ENCODE measurements at regions not wholly inside any gene's neighbourhood (a gene's known extent, or its start where the extent isn't known, plus 50 kb on each side); places are given as distances from the start of the nearest gene placed in this dataset.

DNA sequence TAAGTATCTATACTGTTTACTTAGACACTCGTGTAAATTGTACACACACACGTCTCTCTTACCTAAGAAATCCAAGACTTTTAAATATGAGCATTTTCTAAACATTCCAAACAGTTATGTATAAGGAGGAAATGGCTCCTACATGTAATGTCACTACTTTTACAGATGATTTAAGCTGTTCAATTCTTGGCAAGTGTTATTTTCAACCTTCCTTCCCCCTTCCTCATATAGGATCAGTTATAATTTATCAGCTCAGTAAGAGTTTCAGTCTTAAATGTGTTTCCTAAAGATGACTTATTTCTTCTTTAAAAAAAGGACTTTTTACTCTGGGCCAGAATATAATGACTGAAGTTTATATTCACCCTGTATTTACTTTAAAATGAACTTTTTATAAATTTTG is 601.1 kb downstream of the ANKRD50 start:
- Histone ChIP-seq H3K9ac (ENCODE audit: low read length) (no peak overlapping the region), H3K4me1 (ENCODE audit: insufficient read depth, low read length, severe bottlenecking) (no peaks in the 10 kb centered on the region), H3K9me2 (ENCODE audit: low read depth, low read length) (no peaks in the 10 kb centered on the region), H3K36me3 (ENCODE audit: insufficient read depth, low read length) (no peaks in the 10 kb centered on the region), H3K9me3 (ENCODE audit: low read length) (no peaks in the 10 kb centered on the region), H3F3A (ENCODE audit: insufficient read depth, low read length) (no peaks in the 10 kb centered on the region), H3K27ac (ENCODE audit: low read depth, low read length, poor library complexity, severe bottlenecking) (no peak overlapping the region), H3K27me3 (ENCODE audit: insufficient read depth, low read length) (no peaks in the 10 kb centered on the region), H3K4me2 (ENCODE audit: low read length) (no peak overlapping the region), H2AFZ (ENCODE audit: low read length) (no peak overlapping the region), H4K20me1 (ENCODE audit: insufficient read depth, low read length) (no peaks in the 10 kb centered on the region), H3K4me3 (ENCODE audit: low read depth, low read length, poor library complexity, severe bottlenecking) (no peak overlapping the region), H3K79me2 (ENCODE audit: insufficient read depth, low read length) (no peaks in the 10 kb centered on the region)
- TF ChIP-seq, protein P1, sequence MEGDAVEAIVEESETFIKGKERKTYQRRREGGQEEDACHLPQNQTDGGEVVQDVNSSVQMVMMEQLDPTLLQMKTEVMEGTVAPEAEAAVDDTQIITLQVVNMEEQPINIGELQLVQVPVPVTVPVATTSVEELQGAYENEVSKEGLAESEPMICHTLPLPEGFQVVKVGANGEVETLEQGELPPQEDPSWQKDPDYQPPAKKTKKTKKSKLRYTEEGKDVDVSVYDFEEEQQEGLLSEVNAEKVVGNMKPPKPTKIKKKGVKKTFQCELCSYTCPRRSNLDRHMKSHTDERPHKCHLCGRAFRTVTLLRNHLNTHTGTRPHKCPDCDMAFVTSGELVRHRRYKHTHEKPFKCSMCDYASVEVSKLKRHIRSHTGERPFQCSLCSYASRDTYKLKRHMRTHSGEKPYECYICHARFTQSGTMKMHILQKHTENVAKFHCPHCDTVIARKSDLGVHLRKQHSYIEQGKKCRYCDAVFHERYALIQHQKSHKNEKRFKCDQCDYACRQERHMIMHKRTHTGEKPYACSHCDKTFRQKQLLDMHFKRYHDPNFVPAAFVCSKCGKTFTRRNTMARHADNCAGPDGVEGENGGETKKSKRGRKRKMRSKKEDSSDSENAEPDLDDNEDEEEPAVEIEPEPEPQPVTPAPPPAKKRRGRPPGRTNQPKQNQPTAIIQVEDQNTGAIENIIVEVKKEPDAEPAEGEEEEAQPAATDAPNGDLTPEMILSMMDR (IDR thresholded peaks at IDR 0.05; ENCODE audit: low read length): no peak
- no peak for TF ChIP-seq EZH2 (IDR thresholded peaks at IDR 0.05; ENCODE audit: borderline replicate concordance, low read length)

DNA sequence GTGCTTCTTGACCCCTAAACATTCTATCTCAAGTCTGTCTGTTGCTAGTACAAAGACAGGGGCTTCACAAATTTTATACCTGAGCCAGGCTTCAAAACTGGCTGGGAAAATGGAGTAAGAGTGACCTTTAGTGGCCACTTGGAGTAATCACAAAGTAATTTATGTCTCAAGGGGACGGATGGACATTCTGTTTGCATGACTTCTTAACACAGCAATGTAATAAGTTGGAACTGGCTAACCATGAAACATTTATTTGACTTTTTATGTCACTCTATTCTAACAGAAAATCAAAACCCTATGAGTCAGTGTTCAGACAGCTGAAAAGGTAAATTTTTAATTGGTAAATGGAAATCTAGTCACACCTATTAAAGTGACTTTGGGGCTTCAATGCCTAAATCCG is 600.6 kb downstream of the ANKRD50 start:
- Histone ChIP-seq H3K27me3 (ENCODE audit: insufficient read depth, low read length) (no peaks in the 10 kb centered on the region), H3K9me2 (ENCODE audit: low read depth, low read length) (no peaks in the 10 kb centered on the region), H3K4me3 (ENCODE audit: low read depth, low read length, poor library complexity, severe bottlenecking) (no peak overlapping the region), H3K9ac (ENCODE audit: low read length) (no peak overlapping the region), H2AFZ (ENCODE audit: low read length) (no peak overlapping the region), H3K4me1 (ENCODE audit: insufficient read depth, low read length, severe bottlenecking) (no peaks in the 10 kb centered on the region), H4K20me1 (ENCODE audit: insufficient read depth, low read length) (no peaks in the 10 kb centered on the region), H3K36me3 (ENCODE audit: insufficient read depth, low read length) (no peaks in the 10 kb centered on the region), H3K27ac (ENCODE audit: low read depth, low read length, poor library complexity, severe bottlenecking) (no peak overlapping the region), H3K4me2 (ENCODE audit: low read length) (no peak overlapping the region), H3F3A (ENCODE audit: insufficient read depth, low read length) (no peaks in the 10 kb centered on the region), H3K9me3 (ENCODE audit: low read length) (no peaks in the 10 kb centered on the region), H3K79me2 (ENCODE audit: insufficient read depth, low read length) (no peaks in the 10 kb centered on the region)
- TF ChIP-seq EZH2 (IDR thresholded peaks at IDR 0.05; ENCODE audit: borderline replicate concordance, low read length): no peak
- TF ChIP-seq, protein P1 (IDR thresholded peaks at IDR 0.05; ENCODE audit: low read length): peak; percentile 72

DNA sequence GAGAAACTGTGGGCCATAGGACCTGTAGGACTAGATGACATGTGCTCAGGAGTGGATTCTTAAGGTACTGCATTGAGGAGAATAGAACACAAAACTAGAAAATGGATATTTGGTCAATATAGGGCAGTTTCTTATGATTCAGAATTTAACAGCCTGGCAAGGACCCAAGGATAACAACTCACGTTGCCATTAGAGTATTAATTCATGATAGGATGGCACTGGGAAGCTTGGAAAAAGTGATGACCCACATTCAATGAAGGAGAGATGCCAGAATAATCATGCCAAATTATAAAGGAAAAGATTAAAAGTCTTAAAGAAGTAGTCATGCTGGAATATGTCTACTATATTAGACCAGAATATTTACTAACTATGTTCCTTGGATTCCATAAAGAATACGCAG is 594.5 kb downstream of the ANKRD50 start:
- no peaks in the 10 kb centered on the region for H3K27me3 ChIP-seq (ENCODE audit: insufficient read depth, low read length)
- no peak overlapping the region for H2AFZ ChIP-seq (ENCODE audit: low read length)
- no peaks in the 10 kb centered on the region for H4K20me1 ChIP-seq (ENCODE audit: insufficient read depth, low read length)
- no peaks in the 10 kb centered on the region for H3K79me2 ChIP-seq (ENCODE audit: insufficient read depth, low read length)
- no peaks in the 10 kb centered on the region for H3K9me2 ChIP-seq (ENCODE audit: low read depth, low read length)
- H3K4me2 ChIP-seq (ENCODE audit: low read length): no peak overlapping the region
- no peaks in the 10 kb centered on the region for H3K4me1 ChIP-seq (ENCODE audit: insufficient read depth, low read length, severe bottlenecking)
- no peak overlapping the region for H3K4me3 ChIP-seq (ENCODE audit: low read depth, low read length, poor library complexity, severe bottlenecking)
- no peaks in the 10 kb centered on the region for H3K36me3 ChIP-seq (ENCODE audit: insufficient read depth, low read length)
- no peak overlapping the region for H3K9ac ChIP-seq (ENCODE audit: low read length)
- no peaks in the 10 kb centered on the region for H3F3A ChIP-seq (ENCODE audit: insufficient read depth, low read length)
- TF ChIP-seq, protein P1 (IDR thresholded peaks at IDR 0.05; ENCODE audit: low read length): no peak
- no peak for TF ChIP-seq EZH2 (IDR thresholded peaks at IDR 0.05; ENCODE audit: borderline replicate concordance, low read length)
- H3K9me3 ChIP-seq (ENCODE audit: low read length): no peaks in the 10 kb centered on the region
- no peak overlapping the region for H3K27ac ChIP-seq (ENCODE audit: low read depth, low read length, poor library complexity, severe bottlenecking)
